A549 (cell line): ENCODE measurements at regions not wholly inside any gene's neighbourhood (a gene's known extent, or its start where the extent isn't known, plus 50 kb on each side); places are given as distances from the start of the nearest gene placed in this dataset.

ENCODE experiments used
- ATAC-seq, 2 experiments: fragments of 200-7000 bp in 1 of 2; fragments of >200 bp in 1 of 2; cut with Nextera tagmentation in 1 of 2; cut with Tn5 transposase in 1 of 2; 3 replicates each; pipeline versions ENCODE4 v1.8.0 to v1.9.1; 2018 to 2020; ENCODE audit warnings: mild to moderate bottlenecking in 1 of 2, moderate library complexity in 1 of 2
- CTCF ChIA-PET: fragments of 300-600 bp; sonication (Branson Sonifier 250); formaldehyde crosslinking; extraction: SDS; loops from one replicate; lab custom pipeline; 2021; ENCODE audit warnings: antibody characterized with exemption, inconsistent platforms; lab: Yijun Ruan, JAX
- POLR2A ChIA-PET: fragments of 350-600 bp; formaldehyde crosslinking; extraction: SDS; loops from one replicate; lab custom pipeline; 2021; ENCODE audit warnings: antibody characterized with exemption, inconsistent platforms; lab: Yijun Ruan, JAX
- DNase-seq, 2 experiments: peaks; one replicate each; pipeline versions ENCODE4 v3.0.0 to v3.0.0-alpha.2; 2011 to 2016; ENCODE audit warnings: low read depth in 1 of 2, low spot score in 1 of 2
- FAIRE-seq: peaks from 2 replicates; lab custom pipeline; 2011; peaks lifted over from hg19 to GRCh38; lab: Jason Lieb, UNC
- H3K27ac ChIP-seq, 2 experiments: fragments of >200 bp; sonication (Bioruptor Twin); formaldehyde crosslinking; 3 replicates each; pipeline ENCODE4 v1.5.1; 2016 to 2017
- H3K4me1 ChIP-seq: fragments of >200 bp; sonication (Bioruptor Twin); formaldehyde crosslinking; 3 replicates; pipeline ENCODE4 v1.6.1; 2016
- H3K4me2 ChIP-seq: fragments of >200 bp; sonication (Bioruptor Twin); formaldehyde crosslinking; 3 replicates; pipeline ENCODE4 v1.6.1; 2016
- H3K4me3 ChIP-seq: fragments of >200 bp; sonication (Bioruptor Twin); formaldehyde crosslinking; 3 replicates; pipeline ENCODE4 v1.5.1; 2016
- H3K9me3 ChIP-seq: fragments of >200 bp; sonication (Bioruptor Twin); formaldehyde crosslinking; 3 replicates; pipeline ENCODE4 v1.6.1; 2016
- BHLHE40 ChIP-seq: IDR thresholded peaks from 2 replicates; pipeline ENCODE4 v1.6.1; 2012; ENCODE audit warnings: low read depth, low read length, inconsistent platforms
- CBX2 ChIP-seq: fragments of 200-600 bp; sonication (generic); IDR thresholded peaks from 2 replicates; pipeline ENCODE4 v1.6.1; 2016; ENCODE audit warnings: low read depth, mild to moderate bottlenecking, borderline replicate concordance
- CEBPB ChIP-seq, 2 experiments: fragments of >200 bp in 1 of 2; sonication (Bioruptor Twin) in 1 of 2; formaldehyde crosslinking in 1 of 2; IDR thresholded peaks; 2 replicates each; pipeline ENCODE4 v1.6.1; 2012 to 2016
- CHD4 ChIP-seq: fragments of 200-600 bp; sonication (generic); IDR thresholded peaks from 2 replicates; pipeline ENCODE4 v1.6.1; 2016; ENCODE audit warnings: antibody characterized with exemption, mild to moderate bottlenecking, borderline replicate concordance
- CTCF ChIP-seq: fragments of >200 bp; sonication (Bioruptor Twin); formaldehyde crosslinking; IDR thresholded peaks from 3 replicates; pipeline ENCODE4 v1.5.1; 2016
- E2F6 ChIP-seq: IDR thresholded peaks from 2 replicates; pipeline ENCODE4 v1.6.1; 2012; ENCODE audit warnings: low read depth, borderline replicate concordance
- ESRRA ChIP-seq: fragments of 150-350 bp; IDR thresholded peaks from 2 replicates; pipeline ENCODE4 v1.6.1; 2014; ENCODE audit warnings: mild to moderate bottlenecking, low read length, borderline replicate concordance
- FOSB ChIP-seq: fragments of 250-450 bp; sonication (Bioruptor Pico); IDR thresholded peaks from 2 replicates; pipeline ENCODE4 v1.5.0; 2020; ENCODE audit warnings: mild to moderate bottlenecking, moderate library complexity
- FOSL2 ChIP-seq, 2 experiments: fragments of 450-650 bp in 1 of 2; fragments of >200 bp in 1 of 2; sonication (Bioruptor Twin) in 1 of 2; formaldehyde crosslinking; IDR thresholded peaks; 2 replicates each; pipeline versions ENCODE4 v1.5.0 to v1.6.1; 2016 to 2020; ENCODE audit warnings: mild to moderate bottlenecking in 1 of 2, moderate library complexity in 1 of 2
- HOXA7 ChIP-seq: fragments of 250-450 bp; sonication (Bioruptor Pico); IDR thresholded peaks from 2 replicates; pipeline ENCODE4 v1.5.0; 2020; ENCODE audit warnings: mild to moderate bottlenecking, moderate library complexity
- HOXB13 ChIP-seq: fragments of 250-450 bp; sonication (Bioruptor Pico); IDR thresholded peaks from 2 replicates; pipeline ENCODE4 v1.5.0; 2020; ENCODE audit warnings: low read depth, mild to moderate bottlenecking, moderate library complexity
- HOXB5 ChIP-seq: fragments of 250-450 bp; sonication (Bioruptor Pico); IDR thresholded peaks from 2 replicates; pipeline ENCODE4 v1.5.0; 2020; ENCODE audit warnings: mild to moderate bottlenecking, moderate library complexity
- KDM1A ChIP-seq: fragments of 200-600 bp; sonication (generic); IDR thresholded peaks from 2 replicates; pipeline ENCODE4 v1.6.1; 2016; ENCODE audit warnings: low read depth, mild to moderate bottlenecking
- MAFK ChIP-seq: fragments of 450-650 bp; IDR thresholded peaks from 2 replicates; pipeline ENCODE4 v1.6.1; 2014; ENCODE audit not compliant: partially characterized antibody
- MAX ChIP-seq: IDR thresholded peaks from 2 replicates; pipeline ENCODE4 v1.6.1; 2012
- MAZ ChIP-seq: fragments of 150-350 bp; IDR thresholded peaks from 2 replicates; pipeline ENCODE4 v1.6.1; 2014; ENCODE audit warnings: antibody characterized with exemption, low read depth, low read length, borderline replicate concordance
- MYC ChIP-seq: IDR thresholded peaks from 2 replicates; pipeline ENCODE4 v1.6.1; 2012; ENCODE audit warnings: mild to moderate bottlenecking, inconsistent platforms, low read length, improper control_type of control experiment, borderline replicate concordance
- NFE2L2 ChIP-seq: fragments of 150-350 bp; conservative IDR thresholded peaks from 2 replicates; pipeline ENCODE4 v1.6.1; 2014; ENCODE audit warnings: low read length
- NPAS2 ChIP-seq: fragments of 250-450 bp; sonication (Bioruptor Pico); IDR thresholded peaks from 2 replicates; pipeline ENCODE4 v1.8.0; 2022; ENCODE audit warnings: mild to moderate bottlenecking, moderate library complexity, borderline replicate concordance
- NR3C1 ChIP-seq: fragments of >200 bp; sonication (Bioruptor Twin); formaldehyde crosslinking; IDR thresholded peaks from 3 replicates; pipeline ENCODE4 v1.6.1; 2017
- PBX3 ChIP-seq: IDR thresholded peaks from 2 replicates; pipeline ENCODE4 v1.6.1; 2012
- POLR2A ChIP-seq: IDR thresholded peaks from 2 replicates; pipeline ENCODE4 v1.6.1; 2012; ENCODE audit warnings: mild to moderate bottlenecking, low read length
- RCOR1 ChIP-seq: fragments of 150-350 bp; IDR thresholded peaks from 2 replicates; pipeline ENCODE4 v1.6.1; 2014; ENCODE audit warnings: antibody characterized with exemption, low read length, low read depth
- RFX5 ChIP-seq: fragments of 450-650 bp; IDR thresholded peaks from 2 replicates; pipeline ENCODE4 v1.7.1; 2014; ENCODE audit warnings: antibody characterized with exemption, mild to moderate bottlenecking, moderate library complexity
- SREBF2 ChIP-seq: fragments of 450-650 bp; IDR thresholded peaks from 2 replicates; pipeline ENCODE4 v1.6.1; 2014; ENCODE audit warnings: mild to moderate bottlenecking, moderate library complexity
- USF2 ChIP-seq: fragments of 450-650 bp; IDR thresholded peaks from 2 replicates; pipeline ENCODE4 v1.6.1; 2014; ENCODE audit warnings: antibody characterized with exemption
- ZC3H11A ChIP-seq: fragments of 450-650 bp; IDR thresholded peaks from 2 replicates; pipeline ENCODE4 v1.6.1; 2014; ENCODE audit warnings: antibody characterized with exemption, mild to moderate bottlenecking
- ZFP36 ChIP-seq: fragments of 450-650 bp; IDR thresholded peaks from 2 replicates; pipeline ENCODE4 v1.6.1; 2014; ENCODE audit warnings: borderline replicate concordance; ENCODE audit not compliant: partially characterized antibody
- ZNF302 ChIP-seq: fragments of 250-450 bp; sonication (Bioruptor Pico); IDR thresholded peaks from 2 replicates; pipeline ENCODE4 v1.9.0; 2021; ENCODE audit warnings: inconsistent platforms, mild to moderate bottlenecking, moderate library complexity
- WGBS: methylation state at CpG from one replicate; pipeline ENCODE4 v1.1.6; 2017; ENCODE audit errors: missing lambda C conversion rate; 5-methylcytosine and 5-hydroxymethylcytosine counted together

GRCh38 chr1:222037720-222038119 is 295.8 kb upstream of the DUSP10 start:
- TF ChIP-seq MAFK = no peak
- TF ChIP-seq FOSB = no peak
- ChIA-PET POLR2A (no interaction called here), CTCF (interaction anchor here (0.6 kb wide), 1 partner anchor 347 kb away, joined by 3 read pairs; no protein-coding TSS in a partner anchor)
- ATAC-seq (no peak), DNase-seq (no peak), FAIRE-seq (no peak)
- no peak overlapping the region for H3K4me3 ChIP-seq
- H3K9me3 ChIP-seq = no peaks in the 10 kb centered on the region
- H3K4me2 ChIP-seq = no peak overlapping the region
- no peak overlapping the region for H3K27ac ChIP-seq
- no peaks in the 10 kb centered on the region for H3K4me1 ChIP-seq

GRCh38 chr1:222034790-222035189 is 292.9 kb upstream of the DUSP10 start:
- POLR2A ChIA-PET = no interaction called here
- Histone ChIP-seq H3K4me1 (no peaks in the 10 kb centered on the region), H3K27ac (no peak overlapping the region), H3K4me3 (no peak overlapping the region), H3K9me3 (no peaks in the 10 kb centered on the region), H3K4me2 (no peak overlapping the region)
- FAIRE-seq (no peak), ATAC-seq (no peak), DNase-seq (no peak)
- WGBS = 49% methylated on average over 4 of the region's 4 CpGs
- CTCF ChIA-PET = interaction anchor here (1.2 kb wide), 1 partner anchor 232 kb away, joined by 4 read pairs; no protein-coding TSS in a partner anchor
- TF ChIP-seq MAZ (no peak), FOSL2 (IDR thresholded peaks at IDR 0.05) (no peak), FOSL2 (CRISPR knock-in tag; IDR thresholded peaks at IDR 0.05) (no peak), NR3C1 (no peak), KDM1A (no peak), USF2 (no peak), HOXB5 (CRISPR knock-in tag) (no peak), RFX5 (no peak), BHLHE40 (no peak), NFE2L2 (no peak), CHD4 (no peak), CBX2 (no peak), CEBPB (IDR thresholded peaks at IDR 0.05) (no peak)

- H3K4me2 ChIP-seq = no peak overlapping the region
- H3K4me1 ChIP-seq = no peaks in the 10 kb centered on the region
- ATAC-seq (no peak), DNase-seq (no peak), FAIRE-seq (no peak)
- no peak overlapping the region for H3K27ac ChIP-seq
- CTCF ChIA-PET = no interaction called here
- no peak for TF ChIP-seq MAX
- TF ChIP-seq, all 56 proteins: peak for 0
- no peaks in the 10 kb centered on the region for H3K9me3 ChIP-seq
- 64% methylated on average over 3 of the region's 3 CpGs for WGBS
- H3K4me3 ChIP-seq = no peak overlapping the region
- POLR2A ChIA-PET = no interaction called here
Observed at GRCh38 chr1:222033450-222033849, 291.6 kb upstream of the DUSP10 start.

- FAIRE-seq = no peak
- Histone ChIP-seq H3K4me3 (no peak overlapping the region), H3K4me1 (no peaks in the 10 kb centered on the region), H3K9me3 (no peaks in the 10 kb centered on the region), H3K4me2 (no peak overlapping the region), H3K27ac (no peak overlapping the region)
- no peak for DNase-seq
- ChIA-PET CTCF (interaction anchor here (0.6 kb wide), 1 partner anchor 21 kb away, joined by 3 read pairs; no protein-coding TSS in a partner anchor), POLR2A (no interaction called here)
- WGBS = 9% methylated on average over 1 of the region's 1 CpG
- no peak for ATAC-seq
- TF ChIP-seq SREBF2 = no peak
- no peak for TF ChIP-seq MAX
- TF ChIP-seq MAZ = no peak
- no peak for TF ChIP-seq PBX3
- TF ChIP-seq ZC3H11A = no peak
- TF ChIP-seq E2F6 = no peak
- no peak for TF ChIP-seq POLR2A
- TF ChIP-seq HOXB5 (CRISPR knock-in tag) = no peak
- TF ChIP-seq ZNF302 (CRISPR knock-in tag) = no peak
- no peak for TF ChIP-seq ZFP36
- no peak for TF ChIP-seq HOXA7
- TF ChIP-seq ESRRA = no peak
- no peak for TF ChIP-seq MYC
- no peak for TF ChIP-seq HOXB13 (CRISPR knock-in tag)
- TF ChIP-seq NPAS2 = no peak
- TF ChIP-seq CTCF = no peak
- TF ChIP-seq RCOR1 = no peak
Observed at GRCh38 chr1:222031318-222031717, 289.4 kb upstream of the DUSP10 start.
